Parathyroid adenoma (tissue), 2 donors: ENCODE measurements at regions not wholly inside any gene's neighbourhood (a gene's known extent, or its start where the extent isn't known, plus 50 kb on each side); places are given as distances from the start of the nearest gene placed in this dataset.

Experiments used
- H2AFZ ChIP-seq: fragments of 300-600 bp; sonication (generic); one replicate; pipeline ENCODE4 v1.7.0; 2017; ENCODE audit warnings: antibody characterized with exemption, mild to moderate bottlenecking
- H3K27ac ChIP-seq: fragments of 300-600 bp; sonication (generic); one replicate; pipeline ENCODE4 v1.7.0; 2017
- H3K27me3 ChIP-seq: fragments of 300-600 bp; sonication (generic); one replicate; pipeline ENCODE4 v1.7.0; 2017; ENCODE audit warnings: low read length; ENCODE audit not compliant: control insufficient read depth, insufficient read depth
- H3K36me3 ChIP-seq: fragments of 300-600 bp; sonication (generic); one replicate; pipeline ENCODE4 v1.7.0; 2017; ENCODE audit warnings: low read length; ENCODE audit not compliant: control insufficient read depth, insufficient read depth
- H3K4me1 ChIP-seq: fragments of 300-600 bp; sonication (generic); one replicate; pipeline ENCODE4 v1.7.0; 2017; ENCODE audit warnings: control low read depth
- H3K4me2 ChIP-seq: fragments of 300-600 bp; sonication (generic); one replicate; pipeline ENCODE4 v1.7.0; 2017; ENCODE audit warnings: low read length
- H3K4me3 ChIP-seq: fragments of 300-600 bp; sonication (generic); one replicate; pipeline ENCODE4 v1.7.0; 2017; ENCODE audit warnings: low read depth, low read length
- H3K79me2 ChIP-seq: fragments of 300-600 bp; sonication (generic); one replicate; pipeline ENCODE4 v1.7.0; 2017; ENCODE audit warnings: control low read depth
- H3K9ac ChIP-seq: fragments of 300-600 bp; sonication (generic); one replicate; pipeline ENCODE4 v1.7.0; 2017; ENCODE audit warnings: mild to moderate bottlenecking
- H3K9me3 ChIP-seq: fragments of 300-600 bp; sonication (generic); one replicate; pipeline ENCODE4 v1.7.0; 2017; ENCODE audit warnings: low read length; ENCODE audit not compliant: control insufficient read depth
- CTCF ChIP-seq: fragments of 300-600 bp; sonication (generic); IDR thresholded peaks from one replicate; pipeline ENCODE4 v1.7.0; 2017; ENCODE audit warnings: antibody characterized with exemption, mild to moderate bottlenecking
- donor health status: primary hyperparathyroidism.

- H3K9ac ChIP-seq = no peak overlapping the region
- no peaks in the 10 kb centered on the region for H3K79me2 ChIP-seq
- H3K9me3 ChIP-seq = no peaks in the 10 kb centered on the region
- TF ChIP-seq CTCF = no peak
- no peaks in the 10 kb centered on the region for H3K27me3 ChIP-seq
- no peak overlapping the region for H3K27ac ChIP-seq
- H3K36me3 ChIP-seq = no peaks in the 10 kb centered on the region
- no peak overlapping the region for H2AFZ ChIP-seq
- no peaks in the 10 kb centered on the region for H3K4me1 ChIP-seq
- no peak overlapping the region for H3K4me2 ChIP-seq
- H3K4me3 ChIP-seq = no peak overlapping the region
These were observed 74.3 kb upstream of the MOCS2 start for GRCh38 chr5:53183880-53184279.

- Histone ChIP-seq H3K4me1 (no peaks in the 10 kb centered on the region), H3K9me3 (no peaks in the 10 kb centered on the region), H3K27me3 (no peaks in the 10 kb centered on the region), H3K27ac (no peak overlapping the region), H3K36me3 (no peaks in the 10 kb centered on the region), H3K4me2 (no peak overlapping the region), H2AFZ (no peak overlapping the region), H3K9ac (no peak overlapping the region), H3K79me2 (no peaks in the 10 kb centered on the region), H3K4me3 (no peak overlapping the region)
- no peak for TF ChIP-seq CTCF
These were observed 82.1 kb upstream of the MOCS2 start for GRCh38 chr5:53191548-53192165.

- H2AFZ ChIP-seq = no peak overlapping the region
- H3K79me2 ChIP-seq = no peaks in the 10 kb centered on the region
- H3K36me3 ChIP-seq = no peaks in the 10 kb centered on the region
- H3K27ac ChIP-seq = no peak overlapping the region
- H3K4me2 ChIP-seq = no peak overlapping the region
- no peak overlapping the region for H3K4me3 ChIP-seq
- H3K27me3 ChIP-seq = no peaks in the 10 kb centered on the region
- no peaks in the 10 kb centered on the region for H3K9me3 ChIP-seq
- H3K4me1 ChIP-seq = no peaks in the 10 kb centered on the region
- TF ChIP-seq CTCF = no peak
- no peak overlapping the region for H3K9ac ChIP-seq
These were observed 84.5 kb upstream of the MOCS2 start for GRCh38 chr5:53194086-53194485.

GRCh38 chr5:53199882-53200281, 90.3 kb upstream of the MOCS2 start:
- Histone ChIP-seq H3K9ac (no peak overlapping the region), H3K27ac (no peak overlapping the region), H3K27me3 (no peaks in the 10 kb centered on the region), H3K9me3 (no peaks in the 10 kb centered on the region), H3K36me3 (no peaks in the 10 kb centered on the region), H2AFZ (no peak overlapping the region), H3K4me1 (no peaks in the 10 kb centered on the region), H3K4me3 (no peak overlapping the region), H3K4me2 (no peak overlapping the region), H3K79me2 (no peaks in the 10 kb centered on the region)
- TF ChIP-seq CTCF = no peak

- H3K27ac ChIP-seq = no peak overlapping the region
These were observed 90.7 kb upstream of the MOCS2 start for GRCh38 chr5:53200306-53200705.

More at GRCh38 chr5:53200306-53200705, 90.7 kb upstream of the MOCS2 start:
- Histone ChIP-seq H3K9me3 (no peaks in the 10 kb centered on the region), H3K27me3 (no peaks in the 10 kb centered on the region), H3K4me2 (no peak overlapping the region), H3K36me3 (no peaks in the 10 kb centered on the region), H3K9ac (no peak overlapping the region), H3K4me1 (no peaks in the 10 kb centered on the region), H3K79me2 (no peaks in the 10 kb centered on the region), H2AFZ (no peak overlapping the region), H3K4me3 (no peak overlapping the region)
- TF ChIP-seq CTCF = no peak
